ENCODE measurements at regions not wholly inside any gene's neighbourhood (a gene's known extent, or its start where the extent isn't known, plus 50 kb on each side); places are given as distances from the start of the nearest gene placed in this dataset.

GRCh38 chr2:208927867-208928266, 496.0 kb upstream of the MAP2 start:
- Histone ChIP-seq H3K36me3 (ENCODE audit: control insufficient read depth, insufficient read depth, low read length) (no peaks in the 10 kb centered on the region), H3K27me3 (ENCODE audit: control insufficient read depth, insufficient read depth, low read length) (no peaks in the 10 kb centered on the region), H3K4me1 (ENCODE audit: control insufficient read depth, insufficient read depth, low read length) (no peaks in the 10 kb centered on the region), H3K27ac (ENCODE audit: low read length) (no peak overlapping the region), H3K4me3 (ENCODE audit: low read depth in 2 of 2, low read length in 2 of 2) (no peak overlapping the region), H3K9me3 (ENCODE audit: control insufficient read depth, insufficient read depth, low read depth, low read length) (no peaks in the 10 kb centered on the region)
- no TSS peak for BruUV-seq (replicated peaks)
- DNase-seq (ENCODE audit: low read depth, low spot score) (no peak), ATAC-seq (no peak)
- ChIA-PET CTCF (no interaction called here), POLR2A (no interaction called here)
- in situ Hi-C loops (cut with HindIII; ENCODE audit: low pct_unique_long_range_greater_than_20kb, low sequenced_read_pairs) (no loop called here), intact Hi-C loops (cut with micrococcal nuclease; ENCODE audit: unreplicated experiment) (no loop called here)
- no peak for TF ChIP-seq TCF7L2 (IDR thresholded peaks at IDR 0.05; ENCODE audit: low read depth, low read length)
- no peak for TF ChIP-seq SIN3A (IDR thresholded peaks at IDR 0.05; ENCODE audit: borderline replicate concordance, insufficient read depth, low read depth, low read length)
- TF ChIP-seq REST (IDR thresholded peaks at IDR 0.05; ENCODE audit: insufficient read depth in 1 of 2, low read depth in 2 of 2, low read length in 1 of 2): no peak
- no peak for TF ChIP-seq CTCF (IDR thresholded peaks at IDR 0.05)
- TF ChIP-seq POLR2AphosphoS5 (IDR thresholded peaks at IDR 0.05; ENCODE audit: low read depth, low read length): no peak

GRCh38 chr2:208929139-208929864, 494.5 kb upstream of the MAP2 start:
- H3K4me3 ChIP-seq (ENCODE audit: low read depth in 2 of 2, low read length in 2 of 2): no peak overlapping the region
- H3K27me3 ChIP-seq (ENCODE audit: control insufficient read depth, insufficient read depth, low read length): no peaks in the 10 kb centered on the region
- in situ Hi-C loops (cut with HindIII; ENCODE audit: low pct_unique_long_range_greater_than_20kb, low sequenced_read_pairs): no loop called here
- no peaks in the 10 kb centered on the region for H3K36me3 ChIP-seq (ENCODE audit: control insufficient read depth, insufficient read depth, low read length)
- no peak for DNase-seq (ENCODE audit: low read depth, low spot score)
- ChIA-PET CTCF (no interaction called here), POLR2A (no interaction called here)
- BruUV-seq (replicated peaks): no TSS peak
- intact Hi-C loops (cut with micrococcal nuclease; ENCODE audit: unreplicated experiment): no loop called here
- H3K9me3 ChIP-seq (ENCODE audit: control insufficient read depth, insufficient read depth, low read depth, low read length): no peaks in the 10 kb centered on the region
- TF ChIP-seq REST (IDR thresholded peaks at IDR 0.05; ENCODE audit: insufficient read depth in 1 of 2, low read depth in 2 of 2, low read length in 1 of 2) (no peak), POLR2AphosphoS5 (IDR thresholded peaks at IDR 0.05; ENCODE audit: low read depth, low read length) (no peak), SIN3A (IDR thresholded peaks at IDR 0.05; ENCODE audit: borderline replicate concordance, insufficient read depth, low read depth, low read length) (no peak), CTCF (IDR thresholded peaks at IDR 0.05) (no peak), TCF7L2 (IDR thresholded peaks at IDR 0.05; ENCODE audit: low read depth, low read length) (no peak)
- no peak for ATAC-seq
- H3K27ac ChIP-seq (ENCODE audit: low read length): no peak overlapping the region
- no peaks in the 10 kb centered on the region for H3K4me1 ChIP-seq (ENCODE audit: control insufficient read depth, insufficient read depth, low read length)
